OCI-LY1 (cell line): ENCODE measurements at regions not wholly inside any gene's neighbourhood (a gene's known extent, or its start where the extent isn't known, plus 50 kb on each side); places are given as distances from the start of the nearest gene placed in this dataset.

Source experiments
- H2AFZ ChIP-seq: fragments of 200-600 bp; sonication (generic), shearing (Covaris generic); 2 replicates; pipeline ENCODE4 v1.6.0; 2014; ENCODE audit warnings: antibody characterized with exemption, mild to moderate bottlenecking, low read length
- H3F3A ChIP-seq: fragments of 200-600 bp; sonication (generic), shearing (Covaris generic); 2 replicates; pipeline ENCODE4 v1.6.0; 2014; ENCODE audit warnings: mild to moderate bottlenecking, antibody characterized with exemption, low read length, moderate library complexity; ENCODE audit not compliant: insufficient read depth
- H3K27ac ChIP-seq: fragments of 200-600 bp; sonication (generic); 2 replicates; pipeline ENCODE4 v1.5.1; 2014; ENCODE audit warnings: low read length, mixed run types, mild to moderate bottlenecking, low read depth; ENCODE audit not compliant: poor library complexity, severe bottlenecking
- H3K27me3 ChIP-seq: fragments of 200-600 bp; sonication (generic); 2 replicates; pipeline ENCODE4 v1.6.0; 2014; ENCODE audit warnings: antibody characterized with exemption, mild to moderate bottlenecking, low read length, moderate library complexity; ENCODE audit not compliant: insufficient read depth
- H3K36me3 ChIP-seq: fragments of 200-600 bp; sonication (generic); 2 replicates; pipeline ENCODE4 v1.6.1; 2014; ENCODE audit warnings: mild to moderate bottlenecking, antibody characterized with exemption, low read length, moderate library complexity, mixed read lengths; ENCODE audit not compliant: insufficient read depth
- H3K4me1 ChIP-seq: fragments of 200-600 bp; sonication (generic); 2 replicates; pipeline ENCODE4 v1.5.1; 2014; ENCODE audit warnings: mild to moderate bottlenecking, low read length, moderate library complexity; ENCODE audit not compliant: insufficient read depth, severe bottlenecking
- H3K4me2 ChIP-seq: fragments of 200-600 bp; sonication (generic), shearing (Covaris generic); 2 replicates; pipeline ENCODE4 v1.6.1; 2014; ENCODE audit warnings: low read length
- H3K4me3 ChIP-seq: fragments of 200-600 bp; sonication (generic); 2 replicates; pipeline ENCODE4 v1.5.1; 2014; ENCODE audit warnings: low read length, low read depth, mild to moderate bottlenecking, mixed read lengths; ENCODE audit not compliant: poor library complexity, severe bottlenecking
- H3K79me2 ChIP-seq: fragments of 200-600 bp; shearing (Covaris generic); 2 replicates; pipeline ENCODE4 v1.6.1; 2016; ENCODE audit warnings: mixed run types, low read length, mixed read lengths; ENCODE audit not compliant: insufficient read depth
- H3K9ac ChIP-seq: fragments of 200-600 bp; sonication (generic), shearing (Covaris generic); 2 replicates; pipeline ENCODE4 v1.6.1; 2014; ENCODE audit warnings: mild to moderate bottlenecking, low read length, mixed read lengths
- H3K9me2 ChIP-seq: fragments of 200-600 bp; sonication (generic), shearing (Covaris generic); 2 replicates; pipeline ENCODE4 v1.6.1; 2014; ENCODE audit warnings: low read depth, mild to moderate bottlenecking, low read length, mixed read lengths
- H3K9me3 ChIP-seq: fragments of 200-600 bp; shearing (Covaris generic); 2 replicates; pipeline ENCODE4 v1.6.1; 2014; ENCODE audit warnings: low read length, mixed read lengths
- H4K20me1 ChIP-seq: fragments of 200-600 bp; sonication (generic), shearing (Covaris generic); 2 replicates; pipeline ENCODE4 v1.6.0; 2016; ENCODE audit warnings: mild to moderate bottlenecking, low read length; ENCODE audit not compliant: insufficient read depth
- EZH2 ChIP-seq: fragments of 200-600 bp; sonication (generic), shearing (Covaris generic); IDR thresholded peaks from 2 replicates; pipeline ENCODE4 v1.8.0; 2017; ENCODE audit warnings: borderline replicate concordance, mixed run types, mild to moderate bottlenecking, antibody characterized with exemption, low read length, moderate library complexity, mixed read lengths
- TF ChIP-seq, protein P1 (sequence below): fragments of 200-600 bp; sonication (generic), shearing (Covaris generic); IDR thresholded peaks from 2 replicates; pipeline ENCODE4 v1.5.1; 2017; ENCODE audit warnings: mild to moderate bottlenecking, antibody characterized with exemption, low read length, moderate library complexity, mixed read lengths

DNA sequence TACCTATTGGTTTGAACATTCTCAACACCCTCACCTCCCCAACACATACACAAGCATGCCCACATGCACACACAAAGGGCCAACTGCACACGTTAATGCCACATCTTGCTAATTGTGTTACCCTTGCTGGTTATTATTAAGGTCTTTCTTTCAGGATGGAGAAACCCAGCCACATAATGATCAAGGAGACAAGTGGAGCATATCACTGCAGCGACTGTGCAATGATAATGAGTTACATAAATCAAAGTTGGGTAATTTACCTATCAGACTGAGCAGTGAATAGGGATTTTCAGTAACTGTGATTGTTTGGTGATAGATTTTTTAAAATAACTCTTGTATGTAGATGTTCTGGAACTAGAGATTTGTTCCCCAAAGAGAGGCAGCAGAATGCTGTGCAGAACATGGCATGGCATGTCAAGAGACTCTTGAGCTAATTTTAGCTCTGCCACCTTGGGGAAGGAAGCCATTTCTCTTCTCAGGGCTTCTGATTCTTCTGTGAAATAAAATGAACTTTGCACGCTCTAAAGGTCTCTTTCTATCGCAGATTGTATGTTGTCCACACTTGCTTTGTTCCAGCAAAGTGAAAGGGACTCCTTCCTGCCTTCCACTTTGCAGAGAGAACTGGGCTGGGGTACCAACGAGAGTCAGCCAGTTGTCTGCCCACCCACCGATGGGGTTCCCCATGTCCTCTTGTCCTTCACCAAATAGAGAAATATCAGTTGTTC lies 126.0 kb upstream of the CAMK1G start:
- no peak for TF ChIP-seq EZH2
- TF ChIP-seq, protein P1, sequence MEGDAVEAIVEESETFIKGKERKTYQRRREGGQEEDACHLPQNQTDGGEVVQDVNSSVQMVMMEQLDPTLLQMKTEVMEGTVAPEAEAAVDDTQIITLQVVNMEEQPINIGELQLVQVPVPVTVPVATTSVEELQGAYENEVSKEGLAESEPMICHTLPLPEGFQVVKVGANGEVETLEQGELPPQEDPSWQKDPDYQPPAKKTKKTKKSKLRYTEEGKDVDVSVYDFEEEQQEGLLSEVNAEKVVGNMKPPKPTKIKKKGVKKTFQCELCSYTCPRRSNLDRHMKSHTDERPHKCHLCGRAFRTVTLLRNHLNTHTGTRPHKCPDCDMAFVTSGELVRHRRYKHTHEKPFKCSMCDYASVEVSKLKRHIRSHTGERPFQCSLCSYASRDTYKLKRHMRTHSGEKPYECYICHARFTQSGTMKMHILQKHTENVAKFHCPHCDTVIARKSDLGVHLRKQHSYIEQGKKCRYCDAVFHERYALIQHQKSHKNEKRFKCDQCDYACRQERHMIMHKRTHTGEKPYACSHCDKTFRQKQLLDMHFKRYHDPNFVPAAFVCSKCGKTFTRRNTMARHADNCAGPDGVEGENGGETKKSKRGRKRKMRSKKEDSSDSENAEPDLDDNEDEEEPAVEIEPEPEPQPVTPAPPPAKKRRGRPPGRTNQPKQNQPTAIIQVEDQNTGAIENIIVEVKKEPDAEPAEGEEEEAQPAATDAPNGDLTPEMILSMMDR = no peak

DNA sequence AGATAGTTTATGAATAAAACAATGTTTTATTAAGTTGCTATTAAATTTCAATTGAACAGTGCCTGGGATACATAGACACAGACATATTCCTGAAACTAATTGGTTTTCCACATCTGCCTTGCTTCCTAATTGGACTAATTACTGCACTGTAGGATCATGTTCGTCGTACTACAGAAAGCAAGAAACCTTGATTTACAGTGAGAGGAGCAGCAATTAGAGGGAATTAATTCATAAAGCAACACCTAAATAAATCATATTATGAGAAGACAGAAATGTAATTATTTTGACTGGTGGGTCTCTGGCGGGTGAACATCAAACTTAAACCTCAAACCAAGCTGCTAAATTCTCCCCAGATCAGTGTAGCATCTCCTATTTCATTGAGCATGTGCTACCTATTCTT lies 124.6 kb upstream of the CAMK1G start:
- H3K36me3 ChIP-seq = no peaks in the 10 kb centered on the region; the same call in 1 of the 2 replicates
- no peaks in the 10 kb centered on the region for H3K4me1 ChIP-seq
- no peak overlapping the region for H3K9ac ChIP-seq
- H3K9me2 ChIP-seq = no peaks in the 10 kb centered on the region
- no peaks in the 10 kb centered on the region for H4K20me1 ChIP-seq
- no peaks in the 10 kb centered on the region for H3K27me3 ChIP-seq
- TF ChIP-seq, protein P1 = no peak
- TF ChIP-seq EZH2 = no peak
- no peak overlapping the region for H3K4me2 ChIP-seq
- no peak overlapping the region for H3K4me3 ChIP-seq
- H3K27ac ChIP-seq = no peak overlapping the region
- no peaks in the 10 kb centered on the region for H3K79me2 ChIP-seq
- H2AFZ ChIP-seq = no peak overlapping the region
- no peaks in the 10 kb centered on the region for H3K9me3 ChIP-seq
- no peaks in the 10 kb centered on the region for H3F3A ChIP-seq

More for the DNA sequence above, 126.0 kb upstream of the CAMK1G start:
- Histone ChIP-seq H3K36me3 (no peaks in the 10 kb centered on the region; the same call in 1 of the 2 replicates), H3K4me2 (no peak overlapping the region), H3K9me2 (no peaks in the 10 kb centered on the region), H3K9ac (no peak overlapping the region), H3K4me1 (no peaks in the 10 kb centered on the region), H2AFZ (no peak overlapping the region), H3F3A (no peaks in the 10 kb centered on the region), H3K27me3 (no peaks in the 10 kb centered on the region), H4K20me1 (no peaks in the 10 kb centered on the region), H3K9me3 (no peaks in the 10 kb centered on the region), H3K4me3 (no peak overlapping the region), H3K79me2 (no peaks in the 10 kb centered on the region), H3K27ac (no peak overlapping the region)

GRCh38 chr1:209461168-209461567 lies 122.3 kb upstream of the CAMK1G start:
- Histone ChIP-seq H4K20me1 (no peaks in the 10 kb centered on the region), H3K9ac (no peak overlapping the region)
- TF ChIP-seq, protein P1 = no peak
- TF ChIP-seq EZH2 = no peak

More at GRCh38 chr1:209461168-209461567, 122.3 kb upstream of the CAMK1G start:
- no peak overlapping the region for H3K4me2 ChIP-seq
- H3K27me3 ChIP-seq = no peaks in the 10 kb centered on the region
- H3K27ac ChIP-seq = no peak overlapping the region
- no peaks in the 10 kb centered on the region for H3F3A ChIP-seq
- no peaks in the 10 kb centered on the region for H3K79me2 ChIP-seq
- no peak overlapping the region for H2AFZ ChIP-seq
- H3K4me3 ChIP-seq = no peak overlapping the region
- H3K36me3 ChIP-seq = no peaks in the 10 kb centered on the region; the same call in 1 of the 2 replicates
- H3K9me2 ChIP-seq = no peaks in the 10 kb centered on the region
- no peaks in the 10 kb centered on the region for H3K4me1 ChIP-seq
- no peaks in the 10 kb centered on the region for H3K9me3 ChIP-seq
